ENCODE measurements at regions not wholly inside any gene's neighbourhood (a gene's known extent, or its start where the extent isn't known, plus 50 kb on each side); places are given as distances from the start of the nearest gene placed in this dataset.

GRCh38 chr7:113456533-113456932, 338.2 kb upstream of the SMIM30 start:
- no peak for DNase-seq (ENCODE audit: low spot score)

- no peak for DNase-seq (ENCODE audit: low spot score)
Observed at GRCh38 chr7:113454597-113455169, 336.3 kb upstream of the SMIM30 start.

- DNase-seq (ENCODE audit: low spot score): no peak
Observed at GRCh38 chr7:113452245-113452644, 333.9 kb upstream of the SMIM30 start.

GRCh38 chr7:113446791-113447190, 328.4 kb upstream of the SMIM30 start:
- DNase-seq (ENCODE audit: low spot score): no peak

- DNase-seq (ENCODE audit: low spot score): no peak
Observed at GRCh38 chr7:113446391-113446790, 328.0 kb upstream of the SMIM30 start.

- no peak for DNase-seq (ENCODE audit: low spot score)
Observed at GRCh38 chr7:113444261-113444660, 325.9 kb upstream of the SMIM30 start.

- DNase-seq (ENCODE audit: low spot score): no peak
Observed at GRCh38 chr7:113440173-113440572, 321.8 kb upstream of the SMIM30 start.

- DNase-seq (ENCODE audit: low spot score): no peak
Observed at GRCh38 chr7:113431406-113431805, 313.1 kb upstream of the SMIM30 start.

- DNase-seq (ENCODE audit: low spot score): no peak
Observed at GRCh38 chr7:113424185-113424817, 305.9 kb upstream of the SMIM30 start.

GRCh38 chr7:113421696-113422330, 303.5 kb upstream of the SMIM30 start:
- DNase-seq (ENCODE audit: low spot score): peak; percentile 87

GRCh38 chr7:113414401-113415035, 296.2 kb upstream of the SMIM30 start:
- DNase-seq (ENCODE audit: low spot score): no peak

- DNase-seq (ENCODE audit: low spot score): no peak
Observed at GRCh38 chr7:113412410-113412809, 294.1 kb upstream of the SMIM30 start.

- no peak for DNase-seq (ENCODE audit: low spot score)
Observed at GRCh38 chr7:113410796-113411195, 292.4 kb upstream of the SMIM30 start.

GRCh38 chr7:113408999-113409398, 290.6 kb upstream of the SMIM30 start:
- DNase-seq (ENCODE audit: low spot score): no peak

GRCh38 chr7:113405296-113406056, 287.1 kb upstream of the SMIM30 start:
- DNase-seq (ENCODE audit: low spot score): no peak

- no peak for DNase-seq (ENCODE audit: low spot score)
Observed at GRCh38 chr7:113404245-113404644, 285.9 kb upstream of the SMIM30 start.

- no peak for DNase-seq (ENCODE audit: low spot score)
Observed at GRCh38 chr7:113402482-113402881, 284.1 kb upstream of the SMIM30 start.

- no peak for DNase-seq (ENCODE audit: low spot score)
Observed at GRCh38 chr7:113402005-113402404, 283.7 kb upstream of the SMIM30 start.

- DNase-seq (ENCODE audit: low spot score): peak; percentile 23
Observed at GRCh38 chr7:113394856-113395255, 276.5 kb upstream of the SMIM30 start.

- DNase-seq (ENCODE audit: low spot score): no peak
Observed at GRCh38 chr7:113392841-113393540, 274.6 kb upstream of the SMIM30 start.

GRCh38 chr7:113392421-113392820, 274.1 kb upstream of the SMIM30 start:
- peak; percentile 35 for DNase-seq (ENCODE audit: low spot score)
